ENCODE measurements at regions not wholly inside any gene's neighbourhood (a gene's known extent, or its start where the extent isn't known, plus 50 kb on each side); places are given as distances from the start of the nearest gene placed in this dataset.

GRCh38 chr6:14499309-14499708 lies 381.7 kb downstream of the CD83 start:
- H3K9me2 ChIP-seq (ENCODE audit: insufficient read depth): peaks cover 1% of the 10 kb centered on the region; the same call in 1 of the 2 replicates
- ATAC-seq: no peak

More at GRCh38 chr6:14499309-14499708, 381.7 kb downstream of the CD83 start:
- Histone ChIP-seq H3K79me2 (replicated peaks; ENCODE audit: insufficient read depth) (no peaks in the 10 kb centered on the region), H2AFZ (no peak overlapping the region), H3K27ac (ENCODE audit: low read depth) (no peak overlapping the region), H3K36me3 (ENCODE audit: insufficient read depth) (no peaks in the 10 kb centered on the region; the same call in 1 of the 2 replicates), H3K4me2 (no peak overlapping the region), H4K20me1 (replicated peaks; ENCODE audit: insufficient read depth) (no peaks in the 10 kb centered on the region), H3K4me1 (ENCODE audit: insufficient read depth) (no peaks in the 10 kb centered on the region; the same call in 1 of the 2 replicates), H3K4me3 (no peak overlapping the region), H3F3A (replicated peaks; ENCODE audit: low read depth) (no peaks in the 10 kb centered on the region), H3K27me3 (ENCODE audit: insufficient read depth) (no peaks in the 10 kb centered on the region)
- no peak overlapping the region for H3K4me3 Mint-ChIP-seq
- H3K36me3 Mint-ChIP-seq (ENCODE audit: low read depth): peaks cover 9% of the 10 kb centered on the region; the same call in 2 of the 3 replicates
- H3K27me3 Mint-ChIP-seq (ENCODE audit: insufficient read depth, low read depth, poor library complexity): peaks cover 3% of the 10 kb centered on the region
- TF ChIP-seq NANOG (IDR thresholded peaks at IDR 0.05; ENCODE audit: borderline replicate concordance) (no peak), CTCF (conservative IDR thresholded peaks at IDR 0.05; ENCODE audit: low read depth in 2 of 2) (no peak), CREB1 (CRISPR knock-in tag; IDR thresholded peaks at IDR 0.05; ENCODE audit: low read depth) (no peak), ZNF114 (CRISPR knock-in tag; IDR thresholded peaks at IDR 0.05) (no peak), ZNF331 (CRISPR knock-in tag; IDR thresholded peaks at IDR 0.05; ENCODE audit: low read depth) (no peak), JUNB (IDR thresholded peaks at IDR 0.05; ENCODE audit: unreplicated experiment) (no peak), EZH2 (IDR thresholded peaks at IDR 0.05; ENCODE audit: low read depth, unreplicated experiment) (no peak), STAT1 (IDR thresholded peaks at IDR 0.05; ENCODE audit: unreplicated experiment) (no peak), POLR2AphosphoS5 (IDR thresholded peaks at IDR 0.05; ENCODE audit: low read depth) (no peak), EZH2phosphoT487 (IDR thresholded peaks at IDR 0.05; ENCODE audit: unreplicated experiment) (no peak)
- TF ChIP-seq, protein P1, sequence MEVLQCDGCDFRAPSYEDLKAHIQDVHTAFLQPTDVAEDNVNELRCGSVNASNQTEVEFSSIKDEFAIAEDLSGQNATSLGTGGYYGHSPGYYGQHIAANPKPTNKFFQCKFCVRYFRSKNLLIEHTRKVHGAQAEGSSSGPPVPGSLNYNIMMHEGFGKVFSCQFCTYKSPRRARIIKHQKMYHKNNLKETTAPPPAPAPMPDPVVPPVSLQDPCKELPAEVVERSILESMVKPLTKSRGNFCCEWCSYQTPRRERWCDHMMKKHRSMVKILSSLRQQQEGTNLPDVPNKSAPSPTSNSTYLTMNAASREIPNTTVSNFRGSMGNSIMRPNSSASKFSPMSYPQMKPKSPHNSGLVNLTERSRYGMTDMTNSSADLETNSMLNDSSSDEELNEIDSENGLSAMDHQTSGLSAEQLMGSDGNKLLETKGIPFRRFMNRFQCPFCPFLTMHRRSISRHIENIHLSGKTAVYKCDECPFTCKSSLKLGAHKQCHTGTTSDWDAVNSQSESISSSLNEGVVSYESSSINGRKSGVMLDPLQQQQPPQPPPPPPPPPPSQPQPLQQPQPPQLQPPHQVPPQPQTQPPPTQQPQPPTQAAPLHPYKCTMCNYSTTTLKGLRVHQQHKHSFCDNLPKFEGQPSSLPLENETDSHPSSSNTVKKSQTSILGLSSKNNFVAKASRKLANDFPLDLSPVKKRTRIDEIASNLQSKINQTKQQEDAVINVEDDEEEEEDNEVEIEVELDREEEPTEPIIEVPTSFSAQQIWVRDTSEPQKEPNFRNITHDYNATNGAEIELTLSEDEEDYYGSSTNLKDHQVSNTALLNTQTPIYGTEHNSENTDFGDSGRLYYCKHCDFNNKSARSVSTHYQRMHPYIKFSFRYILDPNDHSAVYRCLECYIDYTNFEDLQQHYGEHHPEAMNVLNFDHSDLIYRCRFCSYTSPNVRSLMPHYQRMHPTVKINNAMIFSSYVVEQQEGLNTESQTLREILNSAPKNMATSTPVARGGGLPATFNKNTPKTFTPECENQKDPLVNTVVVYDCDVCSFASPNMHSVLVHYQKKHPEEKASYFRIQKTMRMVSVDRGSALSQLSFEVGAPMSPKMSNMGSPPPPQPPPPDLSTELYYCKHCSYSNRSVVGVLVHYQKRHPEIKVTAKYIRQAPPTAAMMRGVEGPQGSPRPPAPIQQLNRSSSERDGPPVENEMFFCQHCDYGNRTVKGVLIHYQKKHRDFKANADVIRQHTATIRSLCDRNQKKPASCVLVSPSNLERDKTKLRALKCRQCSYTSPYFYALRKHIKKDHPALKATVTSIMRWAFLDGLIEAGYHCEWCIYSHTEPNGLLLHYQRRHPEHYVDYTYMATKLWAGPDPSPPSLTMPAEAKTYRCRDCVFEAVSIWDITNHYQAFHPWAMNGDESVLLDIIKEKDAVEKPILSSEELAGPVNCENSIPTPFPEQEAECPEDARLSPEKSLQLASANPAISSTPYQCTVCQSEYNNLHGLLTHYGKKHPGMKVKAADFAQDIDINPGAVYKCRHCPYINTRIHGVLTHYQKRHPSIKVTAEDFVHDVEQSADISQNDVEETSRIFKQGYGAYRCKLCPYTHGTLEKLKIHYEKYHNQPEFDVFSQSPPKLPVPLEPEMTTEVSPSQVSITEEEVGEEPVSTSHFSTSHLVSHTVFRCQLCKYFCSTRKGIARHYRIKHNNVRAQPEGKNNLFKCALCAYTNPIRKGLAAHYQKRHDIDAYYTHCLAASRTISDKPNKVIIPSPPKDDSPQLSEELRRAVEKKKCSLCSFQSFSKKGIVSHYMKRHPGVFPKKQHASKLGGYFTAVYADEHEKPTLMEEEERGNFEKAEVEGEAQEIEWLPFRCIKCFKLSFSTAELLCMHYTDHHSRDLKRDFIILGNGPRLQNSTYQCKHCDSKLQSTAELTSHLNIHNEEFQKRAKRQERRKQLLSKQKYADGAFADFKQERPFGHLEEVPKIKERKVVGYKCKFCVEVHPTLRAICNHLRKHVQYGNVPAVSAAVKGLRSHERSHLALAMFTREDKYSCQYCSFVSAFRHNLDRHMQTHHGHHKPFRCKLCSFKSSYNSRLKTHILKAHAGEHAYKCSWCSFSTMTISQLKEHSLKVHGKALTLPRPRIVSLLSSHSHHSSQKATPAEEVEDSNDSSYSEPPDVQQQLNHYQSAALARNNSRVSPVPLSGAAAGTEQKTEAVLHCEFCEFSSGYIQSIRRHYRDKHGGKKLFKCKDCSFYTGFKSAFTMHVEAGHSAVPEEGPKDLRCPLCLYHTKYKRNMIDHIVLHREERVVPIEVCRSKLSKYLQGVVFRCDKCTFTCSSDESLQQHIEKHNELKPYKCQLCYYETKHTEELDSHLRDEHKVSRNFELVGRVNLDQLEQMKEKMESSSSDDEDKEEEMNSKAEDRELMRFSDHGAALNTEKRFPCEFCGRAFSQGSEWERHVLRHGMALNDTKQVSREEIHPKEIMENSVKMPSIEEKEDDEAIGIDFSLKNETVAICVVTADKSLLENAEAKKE (CRISPR knock-in tag; IDR thresholded peaks at IDR 0.05): no peak
- TF ChIP-seq, protein P2, sequence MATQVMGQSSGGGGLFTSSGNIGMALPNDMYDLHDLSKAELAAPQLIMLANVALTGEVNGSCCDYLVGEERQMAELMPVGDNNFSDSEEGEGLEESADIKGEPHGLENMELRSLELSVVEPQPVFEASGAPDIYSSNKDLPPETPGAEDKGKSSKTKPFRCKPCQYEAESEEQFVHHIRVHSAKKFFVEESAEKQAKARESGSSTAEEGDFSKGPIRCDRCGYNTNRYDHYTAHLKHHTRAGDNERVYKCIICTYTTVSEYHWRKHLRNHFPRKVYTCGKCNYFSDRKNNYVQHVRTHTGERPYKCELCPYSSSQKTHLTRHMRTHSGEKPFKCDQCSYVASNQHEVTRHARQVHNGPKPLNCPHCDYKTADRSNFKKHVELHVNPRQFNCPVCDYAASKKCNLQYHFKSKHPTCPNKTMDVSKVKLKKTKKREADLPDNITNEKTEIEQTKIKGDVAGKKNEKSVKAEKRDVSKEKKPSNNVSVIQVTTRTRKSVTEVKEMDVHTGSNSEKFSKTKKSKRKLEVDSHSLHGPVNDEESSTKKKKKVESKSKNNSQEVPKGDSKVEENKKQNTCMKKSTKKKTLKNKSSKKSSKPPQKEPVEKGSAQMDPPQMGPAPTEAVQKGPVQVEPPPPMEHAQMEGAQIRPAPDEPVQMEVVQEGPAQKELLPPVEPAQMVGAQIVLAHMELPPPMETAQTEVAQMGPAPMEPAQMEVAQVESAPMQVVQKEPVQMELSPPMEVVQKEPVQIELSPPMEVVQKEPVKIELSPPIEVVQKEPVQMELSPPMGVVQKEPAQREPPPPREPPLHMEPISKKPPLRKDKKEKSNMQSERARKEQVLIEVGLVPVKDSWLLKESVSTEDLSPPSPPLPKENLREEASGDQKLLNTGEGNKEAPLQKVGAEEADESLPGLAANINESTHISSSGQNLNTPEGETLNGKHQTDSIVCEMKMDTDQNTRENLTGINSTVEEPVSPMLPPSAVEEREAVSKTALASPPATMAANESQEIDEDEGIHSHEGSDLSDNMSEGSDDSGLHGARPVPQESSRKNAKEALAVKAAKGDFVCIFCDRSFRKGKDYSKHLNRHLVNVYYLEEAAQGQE (IDR thresholded peaks at IDR 0.05; ENCODE audit: unreplicated experiment): no peak
- TF ChIP-seq, protein P3, sequence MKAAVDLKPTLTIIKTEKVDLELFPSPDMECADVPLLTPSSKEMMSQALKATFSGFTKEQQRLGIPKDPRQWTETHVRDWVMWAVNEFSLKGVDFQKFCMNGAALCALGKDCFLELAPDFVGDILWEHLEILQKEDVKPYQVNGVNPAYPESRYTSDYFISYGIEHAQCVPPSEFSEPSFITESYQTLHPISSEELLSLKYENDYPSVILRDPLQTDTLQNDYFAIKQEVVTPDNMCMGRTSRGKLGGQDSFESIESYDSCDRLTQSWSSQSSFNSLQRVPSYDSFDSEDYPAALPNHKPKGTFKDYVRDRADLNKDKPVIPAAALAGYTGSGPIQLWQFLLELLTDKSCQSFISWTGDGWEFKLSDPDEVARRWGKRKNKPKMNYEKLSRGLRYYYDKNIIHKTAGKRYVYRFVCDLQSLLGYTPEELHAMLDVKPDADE (IDR thresholded peaks at IDR 0.05): no peak
- H3K9me3 Mint-ChIP-seq: peaks cover 12% of the 10 kb centered on the region; the same call in 2 of the 3 replicates
- H3K27ac Mint-ChIP-seq: no peak overlapping the region
- peaks cover 9% of the 10 kb centered on the region; the same call in 2 of the 3 replicates for H3K4me1 Mint-ChIP-seq
- DNase-seq (ENCODE audit: low spot score): no peak
